GM13977 (cell line): ENCODE measurements at regions not wholly inside any gene's neighbourhood (a gene's known extent, or its start where the extent isn't known, plus 50 kb on each side); places are given as distances from the start of the nearest gene placed in this dataset.

Experiments
- DNase-seq: peaks from one replicate; pipeline ENCODE4 v3.0.0; 2012; ENCODE audit warnings: low spot score
- in situ Hi-C: fragments of 300-500 bp; cut with MboI; formaldehyde crosslinking; loops from one replicate; pipeline ENCODE4 v1.12.0; 2022; ENCODE audit warnings: low sequenced_read_pairs, low pct_unique_long_range_greater_than_20kb, mixed read lengths, inconsistent platforms; ENCODE audit not compliant: unreplicated experiment
- TF ChIP-seq, protein P1 (sequence below): IDR thresholded peaks from 2 replicates; pipeline ENCODE4 v1.5.1; 2012; ENCODE audit warnings: mild to moderate bottlenecking, control low read depth; ENCODE audit not compliant: insufficient read depth; ENCODE audit errors: extremely low read depth, missing control alignments

DNA sequence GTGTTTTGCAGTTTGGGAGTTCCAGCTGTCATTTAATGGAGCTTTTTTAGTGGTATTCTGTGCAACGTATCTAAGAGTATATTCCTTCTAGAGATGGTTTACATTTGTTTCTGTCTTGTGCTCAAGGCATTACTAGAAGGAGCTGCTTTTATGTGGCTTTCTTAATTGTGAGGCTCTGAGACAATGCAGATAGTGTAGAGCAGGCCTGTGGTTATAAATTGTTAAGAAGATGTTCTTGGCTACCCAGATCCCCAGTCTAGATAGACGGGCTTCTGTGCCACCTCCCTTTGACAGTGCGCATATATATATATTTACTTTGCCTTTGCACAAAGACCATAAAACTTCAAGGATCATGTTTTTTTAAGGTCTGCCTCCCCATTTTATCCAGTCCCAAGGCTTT, 160.8 kb upstream of the PODXL start:
- no peak for DNase-seq
- TF ChIP-seq, protein P1, sequence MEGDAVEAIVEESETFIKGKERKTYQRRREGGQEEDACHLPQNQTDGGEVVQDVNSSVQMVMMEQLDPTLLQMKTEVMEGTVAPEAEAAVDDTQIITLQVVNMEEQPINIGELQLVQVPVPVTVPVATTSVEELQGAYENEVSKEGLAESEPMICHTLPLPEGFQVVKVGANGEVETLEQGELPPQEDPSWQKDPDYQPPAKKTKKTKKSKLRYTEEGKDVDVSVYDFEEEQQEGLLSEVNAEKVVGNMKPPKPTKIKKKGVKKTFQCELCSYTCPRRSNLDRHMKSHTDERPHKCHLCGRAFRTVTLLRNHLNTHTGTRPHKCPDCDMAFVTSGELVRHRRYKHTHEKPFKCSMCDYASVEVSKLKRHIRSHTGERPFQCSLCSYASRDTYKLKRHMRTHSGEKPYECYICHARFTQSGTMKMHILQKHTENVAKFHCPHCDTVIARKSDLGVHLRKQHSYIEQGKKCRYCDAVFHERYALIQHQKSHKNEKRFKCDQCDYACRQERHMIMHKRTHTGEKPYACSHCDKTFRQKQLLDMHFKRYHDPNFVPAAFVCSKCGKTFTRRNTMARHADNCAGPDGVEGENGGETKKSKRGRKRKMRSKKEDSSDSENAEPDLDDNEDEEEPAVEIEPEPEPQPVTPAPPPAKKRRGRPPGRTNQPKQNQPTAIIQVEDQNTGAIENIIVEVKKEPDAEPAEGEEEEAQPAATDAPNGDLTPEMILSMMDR: no peak
- in situ Hi-C loops: no loop called here

DNA sequence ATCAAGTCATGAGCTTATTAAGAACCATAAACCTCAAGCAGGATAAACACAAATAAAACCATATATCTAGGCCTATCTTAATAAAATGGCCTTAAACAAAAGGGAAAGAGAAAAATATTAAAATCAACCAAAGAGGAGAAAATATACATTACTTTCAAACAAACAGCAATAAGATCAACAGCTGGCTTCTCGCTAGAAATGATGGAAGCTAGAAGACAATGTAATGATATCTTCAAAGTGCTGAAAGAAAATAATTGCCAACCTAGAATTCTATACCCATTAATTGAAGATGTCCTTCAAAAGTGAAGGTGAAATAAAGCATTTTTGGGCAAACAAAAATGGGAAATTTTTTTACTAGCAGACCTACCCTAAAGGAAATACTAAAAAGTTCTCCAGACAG, 142.9 kb upstream of the PODXL start:
- no peak for DNase-seq
- in situ Hi-C loops: no loop called here
- TF ChIP-seq, protein P1: no peak

DNA sequence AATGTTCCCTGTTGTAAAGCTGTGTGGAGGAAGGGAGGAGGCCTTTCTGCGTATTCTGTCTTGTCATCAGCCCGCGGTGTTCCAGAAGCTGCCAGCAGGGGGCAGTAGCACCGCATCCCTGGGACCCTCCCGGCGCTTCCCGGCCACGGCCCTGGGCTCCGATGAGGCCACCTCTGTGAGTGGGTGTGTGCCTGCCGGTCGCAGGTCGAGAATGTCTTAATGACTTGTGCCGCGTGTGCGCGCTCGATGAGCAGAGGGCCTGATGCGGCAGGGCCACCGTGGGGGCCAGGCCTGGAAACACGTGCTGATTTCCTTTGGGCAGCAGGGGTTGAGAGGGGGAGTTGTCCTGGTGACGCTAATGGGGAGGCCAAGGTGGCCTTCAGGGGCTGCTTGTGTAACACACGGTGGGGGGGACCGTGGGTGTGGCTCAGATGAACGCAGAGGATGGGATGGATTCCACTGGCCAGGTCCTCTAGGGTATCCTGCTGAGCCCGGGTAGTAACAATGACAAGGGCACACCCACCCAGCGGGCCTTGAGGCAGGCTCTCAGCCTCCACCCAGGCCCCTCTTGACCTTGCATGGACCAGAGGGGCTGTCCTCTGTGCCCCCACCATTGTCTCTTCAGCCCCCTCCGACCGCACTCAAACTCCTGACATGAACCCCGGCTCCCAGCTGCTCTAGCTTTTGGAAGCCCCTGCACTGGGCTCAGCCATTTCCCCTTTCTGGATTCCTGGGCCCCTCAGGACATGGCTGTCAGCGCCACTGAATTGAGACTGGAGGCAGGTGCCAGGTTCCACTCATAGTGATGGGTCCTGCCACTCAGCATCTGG, 135.9 kb upstream of the PODXL start:
- TF ChIP-seq, protein P1: peak; percentile 87
- DNase-seq: peak; percentile 68
- in situ Hi-C loops: no loop called here

DNA sequence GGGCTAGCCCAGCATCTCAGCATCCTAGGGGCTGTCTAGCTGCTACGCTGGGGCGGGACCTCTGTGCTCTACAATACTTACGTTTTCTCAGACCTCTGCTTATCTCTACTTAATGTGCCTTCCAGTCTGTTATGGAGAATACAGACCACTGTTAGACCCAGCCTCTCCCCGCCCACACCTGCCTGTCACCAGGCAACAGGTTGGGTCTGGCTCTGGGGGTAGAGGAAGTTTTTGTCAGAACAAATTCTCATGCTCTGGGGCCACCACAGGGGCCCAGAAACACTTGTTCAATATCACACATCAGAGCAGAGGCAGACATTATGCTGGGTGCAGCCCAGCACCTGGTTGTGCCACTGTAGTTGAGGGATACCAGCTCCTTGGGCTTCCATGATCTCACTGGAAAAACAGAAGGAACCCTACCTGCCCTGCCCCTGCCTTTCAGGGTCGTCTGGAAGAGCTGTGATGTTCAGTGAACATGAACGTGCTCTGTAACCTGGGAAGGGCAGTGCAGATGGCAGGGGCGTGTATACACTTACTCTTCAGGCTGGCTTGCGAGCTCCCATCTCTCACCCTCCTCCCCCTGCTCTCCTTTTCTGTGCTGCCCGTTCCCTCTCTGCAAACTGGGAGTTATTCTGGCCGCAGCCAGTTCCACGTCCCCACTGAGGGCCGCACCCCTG, 135.2 kb upstream of the PODXL start:
- TF ChIP-seq, protein P1: no peak
- in situ Hi-C loops: no loop called here
- no peak for DNase-seq

DNA sequence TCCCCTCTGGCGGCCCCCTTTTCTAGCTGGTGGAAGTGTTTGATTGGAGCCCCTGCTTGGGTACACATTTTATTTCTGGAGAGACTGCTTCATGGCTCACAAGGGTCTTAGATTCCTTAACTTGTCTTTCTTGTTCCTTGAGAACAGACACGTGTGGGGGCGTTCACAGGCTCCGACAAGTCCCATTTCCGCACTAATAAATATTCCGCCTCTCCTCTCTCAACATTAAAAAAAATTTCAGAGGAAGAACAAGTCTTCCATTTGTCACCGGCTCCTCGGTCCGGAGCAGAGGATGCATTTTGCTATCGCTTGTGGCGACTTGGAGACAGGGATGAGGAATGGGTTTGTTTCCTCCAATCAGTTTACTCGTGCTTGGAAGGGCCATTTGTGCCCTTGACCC, 134.0 kb upstream of the PODXL start:
- in situ Hi-C loops: no loop called here
- TF ChIP-seq, protein P1: no peak
- no peak for DNase-seq

DNA sequence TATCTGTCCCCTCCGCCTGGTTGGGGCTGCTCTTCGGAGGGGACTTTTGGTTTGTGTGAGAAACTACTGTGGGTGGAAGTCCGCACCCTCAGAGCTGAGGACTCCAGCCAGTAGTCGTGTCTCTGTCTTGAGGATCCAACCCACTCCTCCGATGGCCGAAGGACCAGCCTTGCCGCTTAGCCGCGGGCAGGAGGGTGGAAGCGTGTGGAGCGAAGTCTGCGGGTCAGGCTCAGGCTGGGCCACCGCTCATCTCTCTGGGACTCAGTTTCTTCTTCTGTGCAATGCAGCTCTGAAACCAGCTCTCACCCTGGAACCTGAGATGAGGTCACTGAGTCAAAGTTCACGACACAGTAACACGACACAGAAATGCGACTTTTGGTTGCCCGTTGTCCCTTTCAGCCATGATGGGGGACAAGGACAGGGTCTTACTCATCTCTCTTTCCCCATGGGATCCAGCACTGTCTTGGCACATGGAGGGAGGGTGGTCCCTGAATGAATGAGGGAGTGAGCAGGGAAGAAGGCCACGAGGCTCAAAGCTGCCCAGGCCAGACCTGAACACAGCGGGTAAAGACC, 133.3 kb upstream of the PODXL start:
- in situ Hi-C loops: no loop called here
- TF ChIP-seq, protein P1: no peak
- DNase-seq: no peak
